ENCODE measurements at regions not wholly inside any gene's neighbourhood (a gene's known extent, or its start where the extent isn't known, plus 50 kb on each side); places are given as distances from the start of the nearest gene placed in this dataset.

GRCh38 chr5:124065508-124065907 lies 553.5 kb downstream of the CSNK1G3 start:
- TF ChIP-seq CTCF (IDR thresholded peaks at IDR 0.05) = no peak
- no peak for TF ChIP-seq POLR2A (IDR thresholded peaks at IDR 0.05)

Data from thyroid gland (tissue), 4 donors.